ENCODE measurements at regions not wholly inside any gene's neighbourhood (a gene's known extent, or its start where the extent isn't known, plus 50 kb on each side); places are given as distances from the start of the nearest gene placed in this dataset.

GRCh38 chr5:68055686-68056085, 159.9 kb upstream of the PIK3R1 start (continued):
- TF ChIP-seq USF2 (IDR thresholded peaks at IDR 0.05; ENCODE audit: borderline replicate concordance, low read depth, low read length) (no peak), RXRA (IDR thresholded peaks at IDR 0.05; ENCODE audit: borderline replicate concordance, low read depth) (no peak)

GRCh38 chr5:68054638-68055037, 160.9 kb upstream of the PIK3R1 start:
- WGBS (ENCODE audit: low lambda C conversion rate): 70% methylated on average over 4 of the region's 4 CpGs
- H3K27ac ChIP-seq (ENCODE audit: low read depth in 2 of 2, low read length in 1 of 2): no peak overlapping the region
- ChIA-PET CTCF (interaction anchor here (1.1 kb wide), 1 partner anchor 10 kb away, joined by 3 read pairs; no protein-coding TSS in a partner anchor), POLR2A (no interaction called here)
- no peaks in the 10 kb centered on the region for H3K9me2 ChIP-seq
- H3K4me2 ChIP-seq: no peak overlapping the region
- H3K9me3 ChIP-seq: no peaks in the 10 kb centered on the region
- no peak for DNase-seq
- TF ChIP-seq EZH2phosphoT487 (IDR thresholded peaks at IDR 0.05; ENCODE audit: borderline replicate concordance, low read depth) (no peak), SIN3A (IDR thresholded peaks at IDR 0.05; ENCODE audit: borderline replicate concordance, low read depth, low read length) (no peak), ELF1 (IDR thresholded peaks at IDR 0.05) (no peak), JUND (IDR thresholded peaks at IDR 0.05) (no peak), GABPA (IDR thresholded peaks at IDR 0.05; ENCODE audit: low read depth) (no peak), USF2 (IDR thresholded peaks at IDR 0.05; ENCODE audit: borderline replicate concordance, low read depth, low read length) (no peak), GATA2 (CRISPR knock-in tag; IDR thresholded peaks at IDR 0.05) (no peak), FOXJ3 (CRISPR knock-in tag; IDR thresholded peaks at IDR 0.05) (no peak), PBX3 (IDR thresholded peaks at IDR 0.05) (no peak), POLR2AphosphoS5 (IDR thresholded peaks at IDR 0.05; ENCODE audit: low read depth, low read length) (no peak)
- H3K27me3 ChIP-seq (ENCODE audit: insufficient read depth): no peaks in the 10 kb centered on the region
- peaks cover 0 to 2% of the 10 kb centered on the region in 2 experiments; a peak in 1 of 4 replicates for H3K4me1 ChIP-seq (ENCODE audit: control insufficient read depth in 1 of 2, insufficient read depth in 2 of 2, low read depth in 1 of 2, low read length in 1 of 2)
- no peak overlapping the region for H3K9ac ChIP-seq
- no peaks in the 10 kb centered on the region for H3F3A ChIP-seq (replicated peaks; ENCODE audit: insufficient read depth)
- H4K20me1 ChIP-seq (ENCODE audit: insufficient read depth): no peaks in the 10 kb centered on the region
- H2AFZ ChIP-seq (ENCODE audit: low read depth): no peak overlapping the region
- no peak overlapping the region for H3K4me3 ChIP-seq (ENCODE audit: low read depth in 2 of 2, low read length in 1 of 2)
- no peaks in the 10 kb centered on the region for H3K36me3 ChIP-seq (replicated peaks in 1 of 2; ENCODE audit: control insufficient read depth in 1 of 2, insufficient read depth in 2 of 2, low read length in 1 of 2)
- H3K79me2 ChIP-seq (ENCODE audit: insufficient read depth): no peaks in the 10 kb centered on the region

GRCh38 chr5:68053202-68053601, 162.4 kb upstream of the PIK3R1 start:
- no peak overlapping the region for H3K9ac ChIP-seq
- H3K27me3 ChIP-seq (ENCODE audit: insufficient read depth): no peaks in the 10 kb centered on the region
- H4K20me1 ChIP-seq (ENCODE audit: insufficient read depth): no peaks in the 10 kb centered on the region
- H3K36me3 ChIP-seq (replicated peaks in 1 of 2; ENCODE audit: control insufficient read depth in 1 of 2, insufficient read depth in 2 of 2, low read length in 1 of 2): no peaks in the 10 kb centered on the region
- DNase-seq: no peak
- no peaks in the 10 kb centered on the region for H3K79me2 ChIP-seq (ENCODE audit: insufficient read depth)
- H3K9me3 ChIP-seq: no peaks in the 10 kb centered on the region
- H3F3A ChIP-seq (replicated peaks; ENCODE audit: insufficient read depth): no peaks in the 10 kb centered on the region
- H3K4me3 ChIP-seq (ENCODE audit: low read depth in 2 of 2, low read length in 1 of 2): no peak overlapping the region
- no peaks in the 10 kb centered on the region for H3K9me2 ChIP-seq
- no peak overlapping the region for H3K4me2 ChIP-seq
- H3K4me1 ChIP-seq (ENCODE audit: control insufficient read depth in 1 of 2, insufficient read depth in 2 of 2, low read depth in 1 of 2, low read length in 1 of 2): peaks cover 0 to 2% of the 10 kb centered on the region in 2 experiments; a peak in 1 of 4 replicates
- H2AFZ ChIP-seq (ENCODE audit: low read depth): no peak overlapping the region
- no peak overlapping the region for H3K27ac ChIP-seq (ENCODE audit: low read depth in 2 of 2, low read length in 1 of 2)
- TF ChIP-seq MEF2A (IDR thresholded peaks at IDR 0.05; ENCODE audit: borderline replicate concordance, low read depth) (no peak), IRF3 (IDR thresholded peaks at IDR 0.05; ENCODE audit: low read depth, low read length) (no peak), NFIC (IDR thresholded peaks at IDR 0.05; ENCODE audit: borderline replicate concordance) (no peak), SMC3 (IDR thresholded peaks at IDR 0.05; ENCODE audit: low read depth, low read length) (no peak), JUND (IDR thresholded peaks at IDR 0.05) (no peak), RCOR1 (IDR thresholded peaks at IDR 0.05; ENCODE audit: low read length) (no peak), GABPA (IDR thresholded peaks at IDR 0.05; ENCODE audit: low read depth) (no peak)
- POLR2A ChIA-PET: no interaction called here
- CTCF ChIA-PET: no interaction called here
